ENCODE measurements at regions not wholly inside any gene's neighbourhood (a gene's known extent, or its start where the extent isn't known, plus 50 kb on each side); places are given as distances from the start of the nearest gene placed in this dataset.
A peak's percentile ranks its signal among the peaks of the same experiment; 100 is the strongest.
"Not testable (repeated sequence)": the region's sequence is repeated elsewhere in the genome, so short reads cannot be mapped to it uniquely, and the experiment has no call there.

DNA sequence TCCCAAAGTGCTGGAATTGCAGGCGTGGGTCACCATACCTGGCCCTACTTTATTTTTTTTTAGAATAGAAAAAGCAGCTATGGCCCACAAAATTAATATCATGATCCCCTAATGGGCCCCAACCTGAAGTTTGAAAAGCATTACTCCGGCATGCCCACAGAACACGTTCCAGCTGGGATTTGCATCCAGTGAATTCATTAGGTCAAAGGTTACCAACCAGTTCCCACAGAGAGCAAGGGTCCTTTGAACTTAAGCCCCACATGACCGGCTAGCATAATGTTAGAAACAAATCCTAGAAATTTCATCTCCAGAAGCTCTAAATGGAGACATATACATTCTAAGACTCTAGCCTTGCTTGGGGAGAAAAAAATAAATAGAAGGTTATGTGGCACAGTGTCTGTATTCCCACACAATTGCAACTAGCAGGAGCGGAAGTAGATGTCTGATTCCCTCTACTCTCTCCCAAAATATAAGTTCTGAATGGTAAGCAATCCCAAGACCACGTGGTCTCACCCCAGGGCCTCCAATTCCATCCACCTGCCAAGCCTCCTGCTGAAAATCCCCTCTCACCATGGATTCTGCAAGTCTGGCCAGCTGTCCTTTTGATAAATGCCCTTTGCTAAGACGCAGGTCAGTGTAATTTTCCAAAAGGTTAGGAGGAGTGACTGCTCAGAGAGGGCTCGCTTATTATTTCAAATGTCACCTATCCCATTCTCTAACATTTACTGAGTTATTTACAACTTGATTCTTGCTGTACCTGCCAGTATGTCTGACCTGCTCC is 395.8 kb downstream of the NPIPA8 start:
- no peak for DNase-seq (ENCODE audit: low read depth)

- no peak for DNase-seq (ENCODE audit: low read depth)
These were observed 396.8 kb downstream of the NPIPA8 start for GRCh38 chr16:17939723-17940122.

DNA sequence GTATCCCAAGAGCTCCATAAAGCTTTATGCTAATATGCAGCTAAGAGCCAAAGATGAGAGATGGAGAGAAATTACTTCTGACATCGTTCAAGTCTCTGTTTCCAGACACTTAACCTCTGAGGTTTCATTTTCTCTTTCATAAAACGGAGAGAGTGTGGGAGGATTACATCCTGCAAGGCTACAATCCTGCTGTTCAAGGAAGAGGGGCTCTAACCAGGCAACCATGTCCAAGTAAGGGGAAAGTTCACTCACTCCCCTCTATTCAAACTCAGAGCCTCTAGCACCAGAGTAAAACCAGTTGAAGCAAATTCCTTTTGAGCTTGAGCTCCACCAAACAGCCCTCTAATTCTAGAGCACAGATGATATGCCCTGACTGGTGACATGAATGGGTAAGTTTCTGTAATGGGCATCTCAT is 397.4 kb downstream of the NPIPA8 start:
- no peak for DNase-seq (ENCODE audit: low read depth)

GRCh38 chr16:17938546-17938945 is 398.0 kb downstream of the NPIPA8 start:
- DNase-seq (ENCODE audit: low read depth), result no peak

GRCh38 chr16:17936766-17937402 is 399.7 kb downstream of the NPIPA8 start:
- no peak for DNase-seq (ENCODE audit: low read depth)

- peak; percentile 1 for DNase-seq (ENCODE audit: low read depth)
These were observed 406.3 kb downstream of the NPIPA8 start for GRCh38 chr16:17930280-17930679.

DNA sequence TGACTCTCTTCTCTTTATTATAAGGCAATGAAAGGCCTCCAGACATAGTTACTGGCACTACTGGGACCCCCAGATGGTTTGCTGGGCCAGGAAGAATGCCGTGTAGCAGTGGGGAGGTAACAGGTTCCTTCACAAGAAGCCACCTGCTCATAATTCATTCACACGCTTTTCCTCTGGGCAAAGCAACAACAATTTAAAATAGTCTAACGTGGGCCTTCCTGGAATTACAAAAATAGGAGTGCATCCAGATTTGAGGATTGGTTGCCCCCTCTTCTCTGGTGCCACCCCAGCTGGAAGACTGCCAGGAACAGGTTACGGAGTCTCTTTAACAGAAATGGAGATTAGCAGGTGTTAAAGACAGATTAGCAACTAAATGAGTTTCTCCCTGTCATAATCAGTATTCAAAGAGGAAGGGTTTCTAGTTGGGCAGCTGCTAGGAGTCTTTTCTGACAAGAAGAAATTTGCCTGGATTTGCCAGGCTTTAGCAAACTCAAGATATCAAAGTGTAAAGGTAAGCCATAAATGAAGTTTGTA is 409.6 kb downstream of the NPIPA8 start:
- DNase-seq (ENCODE audit: low read depth), result no peak

DNA sequence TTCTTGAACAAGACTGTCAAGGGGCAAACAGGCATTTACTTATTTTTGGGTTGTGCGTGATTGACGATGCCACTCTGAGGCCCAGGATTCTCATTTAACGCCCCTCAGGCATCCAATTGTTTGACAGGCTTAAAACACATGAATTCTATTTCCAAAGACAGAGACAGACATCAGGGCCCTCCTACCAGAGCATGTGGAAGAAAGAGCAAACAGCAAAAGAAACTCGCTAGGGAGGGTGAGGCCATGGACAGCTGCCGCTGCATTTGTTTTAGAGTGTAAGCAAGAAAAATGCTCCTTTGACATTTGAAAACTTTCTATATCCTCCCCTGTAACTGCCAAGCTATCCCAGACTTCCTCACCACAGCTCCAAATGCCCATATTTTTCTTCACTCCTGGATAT is 410.1 kb downstream of the NPIPA8 start:
- no peak for DNase-seq (ENCODE audit: low read depth)

- no peak for DNase-seq (ENCODE audit: low read depth)
These were observed 410.8 kb downstream of the NPIPA8 start for GRCh38 chr16:17925761-17926160.

DNA sequence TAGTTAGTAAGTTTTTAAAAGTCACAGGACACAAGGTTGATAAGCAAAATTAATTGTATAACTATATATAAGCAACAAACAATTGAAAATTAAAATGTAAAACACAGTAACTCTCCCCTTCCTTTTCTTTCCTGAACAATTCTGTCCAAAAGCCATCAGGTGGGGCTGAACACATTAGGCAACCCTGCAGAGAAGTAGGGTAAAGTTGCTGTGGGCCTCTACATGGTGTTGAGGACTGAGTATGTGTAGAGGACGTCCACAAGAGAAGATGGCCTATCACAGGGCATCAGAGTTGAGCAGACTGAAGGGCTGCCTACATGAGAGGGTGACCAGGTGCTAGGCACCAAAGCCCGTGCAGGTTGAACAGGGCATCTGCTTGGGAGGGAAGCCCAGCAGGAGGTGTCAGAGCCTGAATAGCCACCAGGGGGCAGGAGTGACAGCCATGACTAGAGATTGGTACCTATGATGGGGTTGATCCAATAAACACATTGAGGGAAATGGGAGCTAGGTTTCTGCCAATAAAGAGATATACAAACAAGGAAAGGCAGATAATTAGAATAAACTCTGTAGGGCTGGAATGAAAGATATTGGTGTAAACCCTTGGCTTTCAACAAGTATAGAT is 415.1 kb downstream of the NPIPA8 start:
- DNase-seq (ENCODE audit: low read depth), result peak; percentile 17

GRCh38 chr16:17917316-17918019 is 419.1 kb downstream of the NPIPA8 start:
- no peak for DNase-seq (ENCODE audit: low read depth)

- no peak for DNase-seq (ENCODE audit: low read depth)
These were observed 420.7 kb downstream of the NPIPA8 start for GRCh38 chr16:17915791-17916190.

GRCh38 chr16:17914168-17914567 is 422.4 kb downstream of the NPIPA8 start:
- DNase-seq (ENCODE audit: low read depth), result no peak

DNA sequence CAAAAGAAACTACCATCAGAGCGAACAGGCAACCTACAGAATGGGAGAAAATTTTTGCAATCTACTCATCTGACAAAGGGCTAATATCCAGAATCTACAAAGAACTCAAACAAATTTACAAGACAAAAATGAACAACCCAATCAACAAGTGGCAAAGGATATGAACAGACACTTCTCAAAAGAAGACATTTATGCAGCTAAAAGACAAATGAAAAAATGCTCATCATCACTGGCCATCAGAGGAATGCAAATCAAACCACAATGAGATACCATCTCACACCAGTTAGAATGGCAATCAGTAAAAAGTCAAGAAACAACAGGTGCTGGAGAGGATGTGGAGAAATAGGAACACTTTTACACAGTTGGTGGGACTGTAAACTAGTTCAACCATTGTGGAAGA is 425.0 kb downstream of the NPIPA8 start:
- not testable (repeated sequence) for DNase-seq (ENCODE audit: low read depth)

- DNase-seq (ENCODE audit: low read depth), result not testable (repeated sequence)
These were observed 429.9 kb downstream of the NPIPA8 start for GRCh38 chr16:17906626-17907025.

- DNase-seq (ENCODE audit: low read depth), result no peak
These were observed 430.5 kb upstream of the XYLT1 start for GRCh38 chr16:17901309-17901708.

DNA sequence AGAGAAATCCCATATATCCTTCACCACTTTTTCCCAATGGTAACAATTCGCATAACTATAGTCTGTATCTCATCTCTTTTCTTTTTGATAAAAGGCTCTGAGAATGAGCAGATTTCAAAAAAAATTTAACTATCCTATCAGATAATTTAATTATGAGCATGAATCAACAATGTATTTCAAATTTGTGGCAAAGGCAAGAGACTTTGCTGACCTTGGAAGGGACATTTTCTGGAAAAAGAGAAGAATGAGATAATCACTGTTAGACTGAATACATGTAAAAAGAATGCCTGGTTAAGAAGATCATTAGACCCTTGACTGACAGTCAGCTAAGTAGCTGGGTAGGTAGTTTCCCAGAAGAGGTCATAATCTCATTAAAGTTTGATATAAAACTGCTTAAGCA is 428.4 kb upstream of the XYLT1 start:
- DNase-seq (ENCODE audit: low read depth), result no peak

- peak; percentile 2 for DNase-seq (ENCODE audit: low read depth)
These were observed 417.2 kb upstream of the XYLT1 start for GRCh38 chr16:17887963-17888362.

GRCh38 chr16:17885659-17886207 is 415.0 kb upstream of the XYLT1 start:
- peak; percentile 1 for DNase-seq (ENCODE audit: low read depth)

DNA sequence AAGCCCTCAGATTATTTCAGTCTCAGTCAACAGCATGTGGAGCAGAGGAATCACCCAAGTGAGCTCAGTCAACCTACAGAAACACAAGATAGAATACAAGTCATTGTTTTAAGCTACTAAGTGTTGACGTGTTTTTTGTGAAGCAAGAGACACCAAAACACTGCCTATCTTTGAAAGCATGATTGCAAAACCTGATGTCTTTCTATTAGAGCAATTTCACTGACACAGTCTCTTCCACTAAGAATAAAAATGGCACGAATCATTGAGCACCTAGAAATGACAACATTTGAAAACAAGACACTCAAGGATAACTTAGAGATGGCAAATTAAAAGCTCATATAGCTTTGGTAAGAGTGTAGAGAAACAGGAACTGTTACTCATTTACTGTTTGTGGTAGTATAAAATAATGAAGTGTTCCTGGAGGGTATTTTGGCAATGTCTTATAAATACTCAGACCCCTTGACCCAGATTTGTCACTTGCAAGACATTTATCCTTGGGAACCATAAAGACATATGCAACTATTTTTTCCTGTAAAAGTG is 407.1 kb upstream of the XYLT1 start:
- no peak for DNase-seq (ENCODE audit: low read depth)

GRCh38 chr16:17866996-17867395 is 396.2 kb upstream of the XYLT1 start:
- no peak for DNase-seq (ENCODE audit: low read depth)
